SK-N-SH (cell line): ENCODE measurements at regions not wholly inside any gene's neighbourhood (a gene's known extent, or its start where the extent isn't known, plus 50 kb on each side); places are given as distances from the start of the nearest gene placed in this dataset.

Experiments used
- CHD2 ChIP-seq: fragments of 150-350 bp; IDR thresholded peaks from 2 replicates; pipeline ENCODE4 v1.6.1; 2018; ENCODE audit warnings: low read length; ENCODE audit not compliant: partially characterized antibody
- CTCF ChIP-seq: fragments of 200-600 bp; sonication (generic); IDR thresholded peaks from 2 replicates; pipeline ENCODE4 v1.6.1; 2017; ENCODE audit warnings: antibody characterized with exemption, mild to moderate bottlenecking, moderate library complexity
- ELF1 ChIP-seq: IDR thresholded peaks from 2 replicates; pipeline ENCODE4 v1.4.0; 2012
- EP300 ChIP-seq, 2 experiments: IDR thresholded peaks; 2 replicates each; pipeline versions ENCODE4 v1.4.0 to v1.6.1; 2012; ENCODE audit warnings: borderline replicate concordance in 1 of 2, low read depth in 1 of 2, low read length in 1 of 2
- MAX ChIP-seq: IDR thresholded peaks from 2 replicates; pipeline ENCODE4 v1.4.0; 2012; ENCODE audit warnings: low read depth
- NRF1 ChIP-seq: IDR thresholded peaks from 2 replicates; pipeline ENCODE4 v1.6.1; 2012; ENCODE audit warnings: low read depth, mild to moderate bottlenecking, low read length
- RAD21 ChIP-seq: IDR thresholded peaks from 2 replicates; pipeline ENCODE4 v1.6.1; 2012; ENCODE audit warnings: mild to moderate bottlenecking, low read length
- RCOR1 ChIP-seq: fragments of 150-350 bp; IDR thresholded peaks from 2 replicates; pipeline ENCODE4 v1.6.1; 2017; ENCODE audit warnings: antibody characterized with exemption, low read length
- REST ChIP-seq: IDR thresholded peaks from 2 replicates; pipeline ENCODE4 v1.6.1; 2012; ENCODE audit warnings: mild to moderate bottlenecking, low read depth, low read length, moderate library complexity
- TAF1 ChIP-seq: IDR thresholded peaks from 2 replicates; pipeline ENCODE4 v1.6.1; 2012; ENCODE audit warnings: low read depth, mild to moderate bottlenecking, low read length, moderate library complexity, borderline replicate concordance
- TEAD4 ChIP-seq: IDR thresholded peaks from 2 replicates; pipeline ENCODE4 v1.4.0; 2012; ENCODE audit warnings: mild to moderate bottlenecking, borderline replicate concordance; ENCODE audit not compliant: insufficient read depth
- USF2 ChIP-seq: fragments of 150-350 bp; IDR thresholded peaks from 2 replicates; pipeline ENCODE4 v1.6.1; 2017; ENCODE audit warnings: antibody characterized with exemption, low read length, low read depth, borderline replicate concordance
- ZBTB33 ChIP-seq: IDR thresholded peaks from 2 replicates; pipeline ENCODE4 v1.4.0; 2012; ENCODE audit warnings: low read depth, borderline replicate concordance

- TF ChIP-seq CTCF, result no peak
- no peak for TF ChIP-seq CHD2
- no peak for TF ChIP-seq USF2
- TF ChIP-seq RAD21, result no peak
- TF ChIP-seq REST, result no peak
- TF ChIP-seq TEAD4, result no peak
- no peak for TF ChIP-seq EP300 (IDR thresholded peaks at IDR 0.05; ENCODE audit: borderline replicate concordance in 1 of 2, low read depth in 1 of 2, low read length in 1 of 2)
- no peak for TF ChIP-seq ELF1
- no peak for TF ChIP-seq TAF1
- no peak for TF ChIP-seq ZBTB33
- no peak for TF ChIP-seq RCOR1
- no peak for TF ChIP-seq MAX
- no peak for TF ChIP-seq NRF1
Observed at GRCh38 chr3:24937228-24937627, 442.6 kb upstream of the THRB start.
